Loucy (cell line): ENCODE measurements at regions not wholly inside any gene's neighbourhood (a gene's known extent, or its start where the extent isn't known, plus 50 kb on each side); places are given as distances from the start of the nearest gene placed in this dataset.

ENCODE experiments used
- H2AFZ ChIP-seq: fragments of 200-600 bp; sonication (generic); 2 replicates; pipeline ENCODE4 v1.6.0; 2016; ENCODE audit warnings: antibody characterized with exemption, mild to moderate bottlenecking, low read length, moderate library complexity
- H3F3A ChIP-seq: fragments of 200-600 bp; 2 replicates; pipeline ENCODE4 v1.6.0; 2016; ENCODE audit warnings: antibody characterized with exemption, low read depth, mild to moderate bottlenecking
- H3K27me3 ChIP-seq: fragments of 200-600 bp; sonication (generic); 2 replicates; pipeline ENCODE4 v1.6.1; 2014; ENCODE audit warnings: low read length, mild to moderate bottlenecking; ENCODE audit not compliant: insufficient read depth, poor library complexity, severe bottlenecking
- H3K36me3 ChIP-seq: fragments of 200-600 bp; sonication (generic); 2 replicates; pipeline ENCODE4 v1.6.1; 2016; ENCODE audit warnings: low read length; ENCODE audit not compliant: insufficient read depth
- H3K4me1 ChIP-seq: fragments of 200-600 bp; sonication (generic); 2 replicates; pipeline ENCODE4 v1.5.1; 2014; ENCODE audit warnings: low read length, mild to moderate bottlenecking; ENCODE audit not compliant: insufficient read depth, poor library complexity, severe bottlenecking
- H3K4me2 ChIP-seq: fragments of 200-600 bp; sonication (generic); 2 replicates; pipeline ENCODE4 v1.6.0; 2014; ENCODE audit warnings: antibody characterized with exemption, low read length, low read depth, mild to moderate bottlenecking; ENCODE audit not compliant: poor library complexity, severe bottlenecking
- H3K4me3 ChIP-seq: fragments of 200-600 bp; sonication (generic); 2 replicates; pipeline ENCODE4 v1.5.1; 2014; ENCODE audit warnings: low read length, mild to moderate bottlenecking, mixed read lengths; ENCODE audit not compliant: poor library complexity, severe bottlenecking
- H3K79me2 ChIP-seq: fragments of 200-600 bp; sonication (generic); 2 replicates; pipeline ENCODE4 v1.6.1; 2014; ENCODE audit warnings: low read length; ENCODE audit not compliant: insufficient read depth
- H3K9ac ChIP-seq: fragments of 200-600 bp; sonication (generic); 2 replicates; pipeline ENCODE4 v1.6.0; 2014; ENCODE audit warnings: mild to moderate bottlenecking, low read depth, low read length, moderate library complexity; ENCODE audit not compliant: poor library complexity, severe bottlenecking
- H3K9me2 ChIP-seq: fragments of 200-600 bp; sonication (generic); replicated peaks from 2 replicates; pipeline ENCODE4 v1.6.1; 2016; ENCODE audit warnings: low read depth, low read length, mixed read lengths
- H3K9me3 ChIP-seq: fragments of 200-600 bp; sonication (generic); 2 replicates; pipeline ENCODE4 v1.6.1; 2014; ENCODE audit warnings: mild to moderate bottlenecking, antibody characterized with exemption, low read length, low read depth; ENCODE audit not compliant: insufficient read depth
- H4K20me1 ChIP-seq: fragments of 200-600 bp; sonication (generic); 2 replicates; pipeline ENCODE4 v1.6.0; 2014; ENCODE audit warnings: antibody characterized with exemption, low read length, mild to moderate bottlenecking; ENCODE audit not compliant: insufficient read depth, poor library complexity, severe bottlenecking
- EZH2phosphoT487 ChIP-seq: fragments of 200-600 bp; IDR thresholded peaks from 2 replicates; pipeline ENCODE4 v1.6.1; 2018; ENCODE audit warnings: antibody characterized with exemption, mild to moderate bottlenecking, moderate library complexity, borderline replicate concordance
- TF ChIP-seq, protein P1 (sequence below): fragments of 200-600 bp; sonication (generic); conservative IDR thresholded peaks from 2 replicates; pipeline ENCODE4 v1.5.1; 2014; ENCODE audit warnings: mild to moderate bottlenecking, antibody characterized with exemption, low read length

DNA sequence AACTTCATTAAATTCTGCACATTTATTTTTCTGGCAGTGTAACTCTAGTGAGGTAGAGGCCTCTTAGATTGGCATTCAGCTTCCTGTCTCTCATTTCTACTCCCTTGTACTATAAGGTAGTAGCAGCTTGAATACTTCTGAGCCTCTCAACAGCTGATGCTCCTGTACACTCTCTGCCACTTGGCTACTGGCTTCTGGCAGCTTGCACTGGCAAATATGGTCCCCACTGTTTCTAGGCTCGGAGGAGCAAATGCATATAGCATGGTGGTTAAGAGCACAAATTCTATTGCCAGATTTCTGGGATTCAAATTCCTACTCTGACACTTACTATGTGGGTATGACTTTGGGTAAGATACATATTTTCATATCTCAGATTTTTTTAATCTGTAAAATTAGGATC, 292.8 kb upstream of the ADGRB3 start:
- no peak overlapping the region for H3K4me3 ChIP-seq
- no peaks in the 10 kb centered on the region for H3K9me2 ChIP-seq
- H2AFZ ChIP-seq, result no peak overlapping the region
- H3F3A ChIP-seq, result no peaks in the 10 kb centered on the region
- no peak for TF ChIP-seq EZH2phosphoT487
- TF ChIP-seq, protein P1, sequence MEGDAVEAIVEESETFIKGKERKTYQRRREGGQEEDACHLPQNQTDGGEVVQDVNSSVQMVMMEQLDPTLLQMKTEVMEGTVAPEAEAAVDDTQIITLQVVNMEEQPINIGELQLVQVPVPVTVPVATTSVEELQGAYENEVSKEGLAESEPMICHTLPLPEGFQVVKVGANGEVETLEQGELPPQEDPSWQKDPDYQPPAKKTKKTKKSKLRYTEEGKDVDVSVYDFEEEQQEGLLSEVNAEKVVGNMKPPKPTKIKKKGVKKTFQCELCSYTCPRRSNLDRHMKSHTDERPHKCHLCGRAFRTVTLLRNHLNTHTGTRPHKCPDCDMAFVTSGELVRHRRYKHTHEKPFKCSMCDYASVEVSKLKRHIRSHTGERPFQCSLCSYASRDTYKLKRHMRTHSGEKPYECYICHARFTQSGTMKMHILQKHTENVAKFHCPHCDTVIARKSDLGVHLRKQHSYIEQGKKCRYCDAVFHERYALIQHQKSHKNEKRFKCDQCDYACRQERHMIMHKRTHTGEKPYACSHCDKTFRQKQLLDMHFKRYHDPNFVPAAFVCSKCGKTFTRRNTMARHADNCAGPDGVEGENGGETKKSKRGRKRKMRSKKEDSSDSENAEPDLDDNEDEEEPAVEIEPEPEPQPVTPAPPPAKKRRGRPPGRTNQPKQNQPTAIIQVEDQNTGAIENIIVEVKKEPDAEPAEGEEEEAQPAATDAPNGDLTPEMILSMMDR, result no peak
- no peaks in the 10 kb centered on the region for H4K20me1 ChIP-seq
- no peaks in the 10 kb centered on the region for H3K79me2 ChIP-seq
- no peak overlapping the region for H3K4me2 ChIP-seq
- H3K27me3 ChIP-seq, result no peaks in the 10 kb centered on the region
- H3K9me3 ChIP-seq, result no peaks in the 10 kb centered on the region
- H3K36me3 ChIP-seq, result no peaks in the 10 kb centered on the region
- H3K9ac ChIP-seq, result no peak overlapping the region
- no peaks in the 10 kb centered on the region for H3K4me1 ChIP-seq

DNA sequence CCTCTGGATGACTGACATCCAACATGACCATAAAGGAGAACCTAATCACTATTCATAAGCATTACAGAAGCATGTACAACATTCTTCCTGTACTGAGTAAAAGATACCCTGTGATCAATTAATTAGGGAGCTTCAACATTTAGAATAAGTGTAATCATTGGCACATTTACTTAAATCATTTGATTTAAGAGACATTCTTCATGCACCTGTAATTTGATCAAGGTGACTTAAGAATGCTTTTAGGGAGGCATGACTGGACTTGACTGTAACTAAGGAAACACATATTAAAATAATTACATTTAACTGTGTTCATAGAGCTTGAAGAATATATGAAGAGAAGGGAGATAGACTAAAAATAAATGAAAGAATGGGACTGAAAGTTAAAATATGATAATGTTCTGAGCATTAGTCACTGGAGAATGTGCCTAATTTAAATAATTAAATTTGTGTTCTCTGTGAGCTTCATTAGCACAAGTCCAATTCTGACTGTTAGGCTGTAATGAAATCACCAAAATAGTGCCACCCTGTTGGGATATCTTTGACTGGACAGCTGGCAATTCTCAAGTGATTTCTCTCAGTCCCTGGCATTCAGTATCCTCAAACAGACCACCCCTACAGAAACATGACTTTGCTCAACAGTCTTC, 295.5 kb upstream of the ADGRB3 start:
- Histone ChIP-seq H3K9me2 (no peaks in the 10 kb centered on the region), H3K36me3 (no peaks in the 10 kb centered on the region), H3K79me2 (no peaks in the 10 kb centered on the region), H3K27me3 (no peaks in the 10 kb centered on the region), H3K4me1 (no peaks in the 10 kb centered on the region), H3K4me2 (no peak overlapping the region), H3K9ac (no peak overlapping the region), H3K9me3 (no peaks in the 10 kb centered on the region), H3K4me3 (no peak overlapping the region), H2AFZ (no peak overlapping the region), H4K20me1 (no peaks in the 10 kb centered on the region), H3F3A (no peaks in the 10 kb centered on the region)
- no peak for TF ChIP-seq EZH2phosphoT487
- TF ChIP-seq, protein P1, result no peak

DNA sequence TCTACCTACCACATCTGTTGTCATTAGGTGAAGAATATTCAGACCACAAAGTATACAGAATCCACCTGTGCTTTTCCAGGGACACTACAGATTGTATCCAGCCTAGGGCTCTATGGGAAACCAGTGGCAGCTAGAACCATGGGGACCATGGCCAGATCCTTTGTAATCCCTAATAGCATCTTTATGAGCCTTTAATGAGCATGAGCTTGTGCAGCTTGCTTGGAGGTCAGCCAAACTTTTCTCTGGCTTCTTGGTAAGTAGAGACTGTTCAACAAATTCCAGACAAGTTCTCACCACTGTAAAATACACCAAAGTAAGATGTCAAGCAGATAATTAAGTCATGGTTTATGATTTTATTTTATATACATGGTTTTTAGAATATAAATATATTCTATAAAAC, 301.6 kb upstream of the ADGRB3 start:
- no peaks in the 10 kb centered on the region for H3F3A ChIP-seq
- no peak overlapping the region for H2AFZ ChIP-seq
- TF ChIP-seq, protein P1, result no peak
- TF ChIP-seq EZH2phosphoT487, result no peak
- no peaks in the 10 kb centered on the region for H3K9me3 ChIP-seq
- no peak overlapping the region for H3K9ac ChIP-seq
- no peak overlapping the region for H3K4me3 ChIP-seq
- H3K9me2 ChIP-seq, result no peaks in the 10 kb centered on the region
- no peaks in the 10 kb centered on the region for H3K79me2 ChIP-seq
- H3K4me2 ChIP-seq, result no peak overlapping the region
- no peaks in the 10 kb centered on the region for H3K36me3 ChIP-seq
- no peaks in the 10 kb centered on the region for H3K27me3 ChIP-seq
- no peaks in the 10 kb centered on the region for H4K20me1 ChIP-seq
- no peaks in the 10 kb centered on the region for H3K4me1 ChIP-seq
